PC-3 (cell line): ENCODE measurements at regions not wholly inside any gene's neighbourhood (a gene's known extent, or its start where the extent isn't known, plus 50 kb on each side); places are given as distances from the start of the nearest gene placed in this dataset.

ENCODE experiments used
- ATAC-seq: fragments of 200-7000 bp; cut with Tn5 transposase; 2 replicates; pipeline ENCODE4 v1.9.1; 2020; ENCODE audit warnings: mild to moderate bottlenecking, moderate library complexity
- BruUV-seq: library from RNA; stranded (reverse); fragments of 400-500 nt; replicated peaks from 2 replicates; lab custom pipeline; 2021; lab: Mats Ljungman, UMichigan
- CTCF ChIA-PET: fragments of 300-600 bp; sonication (Branson Sonifier 250); formaldehyde crosslinking; loops from one replicate; lab custom pipeline; 2022; ENCODE audit warnings: antibody characterized with exemption; lab: Charles Lee
- POLR2A ChIA-PET: fragments of 300-600 bp; sonication (Branson Sonifier 250); formaldehyde crosslinking; loops from one replicate; lab custom pipeline; 2022; ENCODE audit warnings: antibody characterized with exemption; ENCODE audit not compliant: unreplicated experiment; lab: Charles Lee
- DNase-seq: peaks from one replicate; pipeline ENCODE4 v3.0.0-alpha.2; 2015
- H2AFZ ChIP-seq: fragments of 300-600 bp; sonication (generic); 2 replicates; pipeline ENCODE4 v1.6.0; 2016; ENCODE audit warnings: antibody characterized with exemption, low read length
- H3F3A ChIP-seq: fragments of 300-600 bp; sonication (generic); one replicate; pipeline ENCODE4 v1.6.0; 2017; ENCODE audit warnings: antibody characterized with exemption, low read length, control low read depth, mild to moderate bottlenecking; ENCODE audit not compliant: unreplicated experiment
- H3K27ac ChIP-seq: fragments of 300-600 bp; sonication (generic); 2 replicates; pipeline ENCODE4 v1.5.1; 2016; ENCODE audit warnings: mild to moderate bottlenecking, low read length
- H3K27me3 ChIP-seq: fragments of 300-600 bp; sonication (generic); 2 replicates; pipeline ENCODE4 v1.6.1; 2016; ENCODE audit warnings: low read length, mixed read lengths
- H3K36me3 ChIP-seq: fragments of 300-600 bp; sonication (generic); 2 replicates; pipeline ENCODE4 v1.6.1; 2016; ENCODE audit warnings: low read depth, mixed run types, low read length, mixed read lengths
- H3K4me1 ChIP-seq: fragments of 300-600 bp; sonication (generic); 2 replicates; pipeline ENCODE4 v1.5.1; 2016; ENCODE audit warnings: low read length; ENCODE audit not compliant: insufficient read depth
- H3K4me2 ChIP-seq: fragments of 300-600 bp; sonication (generic); 2 replicates; pipeline ENCODE4 v1.6.0; 2016; ENCODE audit warnings: low read length
- H3K4me3 ChIP-seq: fragments of 300-600 bp; sonication (generic); 2 replicates; pipeline ENCODE4 v1.5.1; 2016; ENCODE audit warnings: mild to moderate bottlenecking, low read length, mixed read lengths
- H3K79me2 ChIP-seq: fragments of 300-600 bp; sonication (generic); 2 replicates; pipeline ENCODE4 v1.6.1; 2017; ENCODE audit warnings: low read length, mixed read lengths
- H3K9ac ChIP-seq: fragments of 300-600 bp; sonication (generic); 2 replicates; pipeline ENCODE4 v1.6.0; 2016; ENCODE audit warnings: mild to moderate bottlenecking, low read length
- H3K9me2 ChIP-seq: fragments of 300-600 bp; sonication (generic); replicated peaks from 2 replicates; pipeline ENCODE4 v1.6.1; 2016; ENCODE audit warnings: mixed run types, low read length, mixed read lengths
- H3K9me3 ChIP-seq: fragments of 300-600 bp; sonication (generic); 2 replicates; pipeline ENCODE4 v1.6.1; 2016; ENCODE audit warnings: low read length, mixed read lengths
- H4K20me1 ChIP-seq: fragments of 300-600 bp; sonication (generic); 2 replicates; pipeline ENCODE4 v1.6.1; 2016; ENCODE audit warnings: low read length, mixed read lengths
- EZH2 ChIP-seq: fragments of 300-600 bp; sonication (generic); IDR thresholded peaks from one replicate; pipeline ENCODE4 v1.6.1; 2017; ENCODE audit warnings: antibody characterized with exemption, mild to moderate bottlenecking, low read length; ENCODE audit not compliant: unreplicated experiment
- EZH2phosphoT487 ChIP-seq: fragments of 300-600 bp; sonication (generic); IDR thresholded peaks from 2 replicates; pipeline ENCODE4 v1.6.1; 2018; ENCODE audit warnings: mild to moderate bottlenecking, antibody characterized with exemption, low read length, borderline replicate concordance
- intact Hi-C: fragments of 100-400 bp; cut with micrococcal nuclease; formaldehyde crosslinking; loops from 2 replicates; pipeline ENCODE4 v1.9.0; 2023
- TF ChIP-seq, protein P1 (sequence below): fragments of 300-600 bp; sonication (generic); conservative IDR thresholded peaks from 2 replicates; pipeline ENCODE4 v1.5.1; 2017; ENCODE audit warnings: antibody characterized with exemption, low read depth, mild to moderate bottlenecking, low read length

- intact Hi-C loops, result loop anchor here (5.0 kb wide), 1 partner anchor 603 kb away; no protein-coding TSS in a partner anchor
Observed at GRCh38 chr5:167565189-167565954, 726.1 kb upstream of the WWC1 start.

DNA sequence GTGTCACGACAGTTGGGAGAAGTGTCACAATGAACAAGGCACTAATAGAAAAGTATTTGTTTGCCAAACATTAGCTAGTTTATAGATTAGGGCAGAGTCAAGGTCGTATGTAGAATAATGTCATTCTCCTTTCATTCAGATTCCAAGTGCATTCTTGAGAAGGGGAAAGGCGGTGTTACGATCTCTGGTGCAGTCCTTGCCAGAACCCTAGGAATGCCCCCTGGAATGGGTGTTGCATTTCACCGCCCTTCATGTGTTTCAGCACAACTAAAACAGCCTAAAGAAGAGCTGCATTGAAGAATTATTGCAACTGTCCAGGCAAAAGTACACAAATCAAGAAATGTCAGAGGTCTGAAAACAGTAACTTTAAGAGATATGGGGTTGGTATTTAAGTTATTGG is 721.0 kb upstream of the WWC1 start:
- no peak for ATAC-seq
- Histone ChIP-seq H3K9ac (no peak overlapping the region), H3K4me1 (no peaks in the 10 kb centered on the region), H3K79me2 (no peaks in the 10 kb centered on the region), H3F3A (no peaks in the 10 kb centered on the region), H3K4me2 (no peak overlapping the region), H4K20me1 (no peaks in the 10 kb centered on the region), H3K4me3 (no peak overlapping the region), H3K27me3 (peaks cover 98% of the 10 kb centered on the region), H2AFZ (no peak overlapping the region), H3K27ac (no peak overlapping the region), H3K9me2 (no peaks in the 10 kb centered on the region), H3K9me3 (no peaks in the 10 kb centered on the region), H3K36me3 (no peaks in the 10 kb centered on the region)
- POLR2A ChIA-PET, result no interaction called here
- intact Hi-C loops, result no loop called here
- DNase-seq, result no peak
- CTCF ChIA-PET, result interaction anchor here (0.6 kb wide), 1 partner anchor 477 kb away, joined by 4 read pairs; no protein-coding TSS in a partner anchor
- TF ChIP-seq EZH2phosphoT487 (no peak), EZH2 (no peak)
- TF ChIP-seq, protein P1, sequence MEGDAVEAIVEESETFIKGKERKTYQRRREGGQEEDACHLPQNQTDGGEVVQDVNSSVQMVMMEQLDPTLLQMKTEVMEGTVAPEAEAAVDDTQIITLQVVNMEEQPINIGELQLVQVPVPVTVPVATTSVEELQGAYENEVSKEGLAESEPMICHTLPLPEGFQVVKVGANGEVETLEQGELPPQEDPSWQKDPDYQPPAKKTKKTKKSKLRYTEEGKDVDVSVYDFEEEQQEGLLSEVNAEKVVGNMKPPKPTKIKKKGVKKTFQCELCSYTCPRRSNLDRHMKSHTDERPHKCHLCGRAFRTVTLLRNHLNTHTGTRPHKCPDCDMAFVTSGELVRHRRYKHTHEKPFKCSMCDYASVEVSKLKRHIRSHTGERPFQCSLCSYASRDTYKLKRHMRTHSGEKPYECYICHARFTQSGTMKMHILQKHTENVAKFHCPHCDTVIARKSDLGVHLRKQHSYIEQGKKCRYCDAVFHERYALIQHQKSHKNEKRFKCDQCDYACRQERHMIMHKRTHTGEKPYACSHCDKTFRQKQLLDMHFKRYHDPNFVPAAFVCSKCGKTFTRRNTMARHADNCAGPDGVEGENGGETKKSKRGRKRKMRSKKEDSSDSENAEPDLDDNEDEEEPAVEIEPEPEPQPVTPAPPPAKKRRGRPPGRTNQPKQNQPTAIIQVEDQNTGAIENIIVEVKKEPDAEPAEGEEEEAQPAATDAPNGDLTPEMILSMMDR, result no peak
- no TSS peak for BruUV-seq

More at GRCh38 chr5:167565189-167565954, 726.1 kb upstream of the WWC1 start:
- Histone ChIP-seq H3K79me2 (no peaks in the 10 kb centered on the region), H3K9me3 (no peaks in the 10 kb centered on the region), H3K4me1 (no peaks in the 10 kb centered on the region), H3K27ac (no peak overlapping the region), H3K4me3 (no peak overlapping the region), H3K9ac (no peak overlapping the region), H3F3A (no peaks in the 10 kb centered on the region), H3K9me2 (no peaks in the 10 kb centered on the region), H4K20me1 (no peaks in the 10 kb centered on the region), H3K4me2 (no peak overlapping the region), H3K36me3 (no peaks in the 10 kb centered on the region), H2AFZ (no peak overlapping the region), H3K27me3 (peaks cover 82% of the 10 kb centered on the region)
- TF ChIP-seq, protein P1, result peak; percentile 49
- TF ChIP-seq EZH2, result no peak
- POLR2A ChIA-PET, result no interaction called here
- CTCF ChIA-PET, result interaction anchor here (0.6 kb wide), 1 partner anchor 786 kb away, joined by 5 read pairs; no protein-coding TSS in a partner anchor
- peak; percentile 24 for DNase-seq
- no TSS peak for BruUV-seq
- ATAC-seq, result peak; percentile 42

DNA sequence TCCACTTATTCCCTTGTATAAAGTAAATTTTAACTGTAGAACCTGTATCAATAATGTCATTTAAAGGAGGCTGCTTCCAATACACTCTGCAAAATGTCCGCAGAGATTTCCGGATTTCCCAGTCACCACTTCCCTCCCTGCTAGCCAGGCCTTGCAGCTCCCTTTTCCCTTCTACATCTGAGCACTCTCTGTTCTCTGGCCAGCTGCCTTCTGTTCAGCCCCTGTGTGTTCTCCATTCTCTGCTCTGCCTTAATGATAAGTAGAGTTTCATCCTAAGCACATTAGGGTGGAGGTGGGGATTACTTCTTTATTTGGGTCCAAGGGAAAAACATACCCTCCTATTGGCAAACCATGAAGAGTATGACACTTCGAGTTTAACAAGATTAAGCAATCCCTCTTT is 719.6 kb upstream of the WWC1 start:
- TF ChIP-seq EZH2 (no peak), EZH2phosphoT487 (no peak)
- TF ChIP-seq, protein P1, result no peak
- H3K79me2 ChIP-seq, result no peaks in the 10 kb centered on the region
- intact Hi-C loops, result no loop called here
- H3K9me2 ChIP-seq, result no peaks in the 10 kb centered on the region
- no peak overlapping the region for H3K4me3 ChIP-seq
- ChIA-PET CTCF (no interaction called here), POLR2A (no interaction called here)
- no TSS peak for BruUV-seq
- no peak overlapping the region for H3K27ac ChIP-seq
- H3K9ac ChIP-seq, result no peak overlapping the region
- H4K20me1 ChIP-seq, result no peaks in the 10 kb centered on the region
- H3K9me3 ChIP-seq, result no peaks in the 10 kb centered on the region
- H3K4me2 ChIP-seq, result no peak overlapping the region
- DNase-seq, result no peak
- no peak overlapping the region for H2AFZ ChIP-seq
- no peaks in the 10 kb centered on the region for H3K4me1 ChIP-seq
- no peaks in the 10 kb centered on the region for H3F3A ChIP-seq
- H3K36me3 ChIP-seq, result no peaks in the 10 kb centered on the region
- ATAC-seq, result no peak
- peaks cover 98% of the 10 kb centered on the region for H3K27me3 ChIP-seq
